ENCODE measurements at regions not wholly inside any gene's neighbourhood (a gene's known extent, or its start where the extent isn't known, plus 50 kb on each side); places are given as distances from the start of the nearest gene placed in this dataset.

DNA sequence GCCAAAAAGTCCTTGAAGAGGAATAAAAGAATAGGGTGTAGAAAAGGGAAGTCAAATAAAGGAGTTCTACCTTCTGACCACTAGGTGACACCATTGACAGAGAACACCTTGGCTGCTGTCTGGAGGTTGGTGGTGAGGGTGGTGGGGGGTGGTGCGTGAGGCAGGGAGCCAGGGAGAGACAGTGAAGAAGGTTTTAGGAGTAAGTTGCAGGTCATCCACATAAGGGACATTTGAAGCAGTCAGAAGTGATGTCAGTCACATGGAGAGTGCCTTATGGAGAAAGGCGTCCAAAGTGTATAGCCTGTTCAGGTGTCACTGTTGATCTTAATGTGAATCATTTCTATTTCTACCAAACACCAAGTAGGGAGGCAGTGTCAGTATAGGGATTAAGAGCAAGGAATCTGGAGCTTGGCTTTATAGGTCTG lies 279.3 kb upstream of the DDHD1 start:
- TF ChIP-seq, protein P1, sequence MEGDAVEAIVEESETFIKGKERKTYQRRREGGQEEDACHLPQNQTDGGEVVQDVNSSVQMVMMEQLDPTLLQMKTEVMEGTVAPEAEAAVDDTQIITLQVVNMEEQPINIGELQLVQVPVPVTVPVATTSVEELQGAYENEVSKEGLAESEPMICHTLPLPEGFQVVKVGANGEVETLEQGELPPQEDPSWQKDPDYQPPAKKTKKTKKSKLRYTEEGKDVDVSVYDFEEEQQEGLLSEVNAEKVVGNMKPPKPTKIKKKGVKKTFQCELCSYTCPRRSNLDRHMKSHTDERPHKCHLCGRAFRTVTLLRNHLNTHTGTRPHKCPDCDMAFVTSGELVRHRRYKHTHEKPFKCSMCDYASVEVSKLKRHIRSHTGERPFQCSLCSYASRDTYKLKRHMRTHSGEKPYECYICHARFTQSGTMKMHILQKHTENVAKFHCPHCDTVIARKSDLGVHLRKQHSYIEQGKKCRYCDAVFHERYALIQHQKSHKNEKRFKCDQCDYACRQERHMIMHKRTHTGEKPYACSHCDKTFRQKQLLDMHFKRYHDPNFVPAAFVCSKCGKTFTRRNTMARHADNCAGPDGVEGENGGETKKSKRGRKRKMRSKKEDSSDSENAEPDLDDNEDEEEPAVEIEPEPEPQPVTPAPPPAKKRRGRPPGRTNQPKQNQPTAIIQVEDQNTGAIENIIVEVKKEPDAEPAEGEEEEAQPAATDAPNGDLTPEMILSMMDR (IDR thresholded peaks at IDR 0.05; ENCODE audit: borderline replicate concordance, extremely low read depth, low read length, poor library complexity, severe bottlenecking) = peak; percentile 69
- TF ChIP-seq EZH2 (IDR thresholded peaks at IDR 0.05; ENCODE audit: borderline replicate concordance, low read depth, low read length, severe bottlenecking) = no peak

Data from DND-41 (cell line).